CD1c-positive myeloid dendritic cell (primary cell): ENCODE measurements at regions not wholly inside any gene's neighbourhood (a gene's known extent, or its start where the extent isn't known, plus 50 kb on each side); places are given as distances from the start of the nearest gene placed in this dataset.
"Not testable (repeated sequence)": the region's sequence is repeated elsewhere in the genome, so short reads cannot be mapped to it uniquely, and the experiment has no call there.

Source experiments
- DNase-seq: peaks from one replicate; pipeline ENCODE4 v3.0.0-alpha.2; 2016; ENCODE audit errors: extremely low spot score

- no peak for DNase-seq
Measured at GRCh38 chr6:169144356-169144755, 109.3 kb downstream of the THBS2 start.

- no peak for DNase-seq
Measured at GRCh38 chr6:169142538-169142844, 111.2 kb downstream of the THBS2 start.

- no peak for DNase-seq
Measured at GRCh38 chr6:169141671-169142537, 111.7 kb downstream of the THBS2 start.

- DNase-seq: no peak
Measured at GRCh38 chr6:169140986-169141495, 112.6 kb downstream of the THBS2 start.

GRCh38 chr6:169139179-169139971, 114.3 kb downstream of the THBS2 start:
- no peak for DNase-seq

- DNase-seq: no peak
Measured at GRCh38 chr6:169132352-169132940, 121.2 kb downstream of the THBS2 start.

- no peak for DNase-seq
Measured at GRCh38 chr6:169131390-169131789, 122.3 kb downstream of the THBS2 start.

GRCh38 chr6:169130113-169130512, 123.5 kb downstream of the THBS2 start:
- DNase-seq: no peak

GRCh38 chr6:169121013-169121412, 132.6 kb downstream of the THBS2 start:
- DNase-seq: no peak

GRCh38 chr6:169119669-169120068, 134.0 kb downstream of the THBS2 start:
- DNase-seq: no peak

- DNase-seq: no peak
Measured at GRCh38 chr6:169118346-169118830, 135.3 kb downstream of the THBS2 start.

GRCh38 chr6:169117663-169118062, 136.0 kb downstream of the THBS2 start:
- no peak for DNase-seq

GRCh38 chr6:169115632-169116031, 138.0 kb downstream of the THBS2 start:
- DNase-seq: no peak

- not testable (repeated sequence) for DNase-seq
Measured at GRCh38 chr6:169114632-169115031, 139.0 kb downstream of the THBS2 start.

GRCh38 chr6:169112483-169113320, 140.9 kb downstream of the THBS2 start:
- DNase-seq: no peak

GRCh38 chr6:169111203-169111602, 142.4 kb downstream of the THBS2 start:
- no peak for DNase-seq

GRCh38 chr6:169109411-169110220, 144.0 kb downstream of the THBS2 start:
- DNase-seq: no peak

- DNase-seq: no peak
Measured at GRCh38 chr6:169108753-169109152, 144.9 kb downstream of the THBS2 start.

- no peak for DNase-seq
Measured at GRCh38 chr6:169106176-169106575, 147.5 kb downstream of the THBS2 start.

GRCh38 chr6:169101981-169102380, 151.7 kb downstream of the THBS2 start:
- no peak for DNase-seq
